Suppressor macrophage (primary cell): ENCODE measurements at regions not wholly inside any gene's neighbourhood (a gene's known extent, or its start where the extent isn't known, plus 50 kb on each side); places are given as distances from the start of the nearest gene placed in this dataset.
"Not testable (repeated sequence)": the region's sequence is repeated elsewhere in the genome, so short reads cannot be mapped to it uniquely, and the experiment has no call there.

Source experiments
- DNase-seq, 4 experiments: peaks; one replicate each; pipeline ENCODE4 v3.0.0-alpha.2; 2020 to 2022

DNA sequence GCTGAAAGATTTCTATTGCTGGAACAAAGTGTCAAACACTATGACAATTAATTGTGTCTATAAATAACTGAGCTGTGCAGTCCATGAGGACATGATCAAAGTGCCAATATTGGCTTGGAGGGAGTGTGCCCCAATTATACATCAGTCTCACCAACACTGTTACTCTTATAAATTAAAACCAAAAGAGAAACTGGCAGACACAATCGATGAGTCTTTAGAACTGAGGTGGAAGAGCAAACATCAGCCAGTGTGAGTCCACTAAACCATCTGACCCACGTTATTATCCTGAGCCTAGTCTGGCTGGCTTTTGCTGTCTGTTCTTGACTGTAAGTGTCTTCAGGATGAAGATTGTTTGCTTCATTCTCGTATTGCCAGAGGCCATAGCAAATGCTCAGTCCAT, 98.9 kb downstream of the OLIG3 start:
- no peak for DNase-seq

DNA sequence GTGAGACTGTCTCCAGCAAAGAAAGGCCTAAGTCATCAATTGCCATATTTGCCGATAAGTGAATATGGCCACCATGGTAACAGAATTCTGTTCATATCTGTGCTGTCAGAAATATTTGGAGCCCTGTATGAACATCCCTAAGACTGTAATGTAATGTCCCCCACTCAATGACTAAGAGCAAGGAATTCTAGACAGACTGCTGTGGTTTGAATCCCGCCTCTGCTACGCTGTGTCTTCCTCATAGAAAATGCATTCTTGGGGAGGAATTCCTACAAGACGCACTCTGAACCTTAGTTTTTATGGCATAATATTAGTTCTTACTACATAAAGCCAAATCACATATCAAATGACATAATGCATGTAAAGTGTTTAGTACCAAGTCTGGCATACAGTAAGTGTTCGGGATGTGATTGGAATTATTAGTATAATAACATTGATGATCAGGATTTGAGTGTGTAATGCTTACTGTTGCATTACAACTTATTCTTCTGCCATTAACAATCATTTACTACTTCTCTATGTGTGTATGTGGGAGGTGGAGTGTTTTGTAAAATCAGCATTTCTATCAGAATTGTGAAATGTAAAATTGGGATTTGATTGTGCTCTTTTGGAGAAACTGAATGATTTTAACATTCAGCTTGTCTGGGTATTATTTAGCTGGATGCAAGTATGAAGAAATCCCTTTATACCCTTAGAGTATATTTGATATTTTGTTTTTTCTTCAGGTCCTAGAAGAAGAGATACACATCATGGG, 103.0 kb downstream of the OLIG3 start:
- peak in 2 of 4 experiments; percentile 38 to 43 for DNase-seq

DNA sequence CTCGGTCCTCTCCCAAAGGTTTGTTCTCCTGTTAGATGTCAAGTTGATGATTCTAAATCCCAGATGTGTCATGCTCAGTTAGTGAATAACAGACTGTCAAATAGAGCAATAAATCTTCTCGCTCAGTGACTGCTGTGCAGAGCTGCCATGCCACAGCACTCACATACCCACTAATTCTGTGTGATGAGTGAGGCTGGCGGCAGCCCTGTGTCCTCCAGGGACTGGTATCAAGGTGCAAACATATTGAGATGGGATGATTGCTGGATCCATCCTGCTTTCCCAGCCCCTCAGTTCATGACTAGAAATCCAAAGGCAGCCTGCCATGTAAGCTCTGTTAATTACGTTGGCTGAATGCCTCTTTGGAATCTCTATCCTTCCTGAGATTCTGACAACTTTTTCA, 103.9 kb downstream of the OLIG3 start:
- DNase-seq = no peak

DNA sequence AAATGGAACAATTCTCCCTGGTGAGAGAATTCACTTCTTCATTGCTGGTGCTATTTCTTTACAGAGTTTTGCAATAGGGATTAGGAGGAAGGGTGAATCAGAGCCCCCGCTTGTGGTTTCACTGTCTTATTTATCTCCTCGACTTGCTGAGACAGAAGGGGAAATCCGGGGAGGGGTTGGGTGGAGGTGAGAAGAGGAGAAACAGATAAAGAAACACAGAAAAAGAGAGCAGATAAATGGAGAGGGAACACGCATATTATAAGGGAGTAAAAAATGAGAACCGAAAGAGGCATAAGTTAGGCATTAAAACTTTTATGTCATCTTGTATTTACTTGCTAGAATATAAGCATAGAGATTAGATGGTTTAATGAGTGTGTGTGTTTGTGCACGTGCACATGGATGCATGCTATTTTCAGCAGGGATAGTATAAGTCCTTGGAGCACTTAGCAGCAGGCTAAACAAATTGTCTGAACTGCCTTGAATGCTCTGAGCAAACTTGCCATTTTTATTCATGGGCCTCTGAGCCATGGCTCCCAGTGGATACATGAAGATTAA, 105.0 kb downstream of the OLIG3 start:
- DNase-seq = peak; percentile 72 to 87 (median 84)

DNA sequence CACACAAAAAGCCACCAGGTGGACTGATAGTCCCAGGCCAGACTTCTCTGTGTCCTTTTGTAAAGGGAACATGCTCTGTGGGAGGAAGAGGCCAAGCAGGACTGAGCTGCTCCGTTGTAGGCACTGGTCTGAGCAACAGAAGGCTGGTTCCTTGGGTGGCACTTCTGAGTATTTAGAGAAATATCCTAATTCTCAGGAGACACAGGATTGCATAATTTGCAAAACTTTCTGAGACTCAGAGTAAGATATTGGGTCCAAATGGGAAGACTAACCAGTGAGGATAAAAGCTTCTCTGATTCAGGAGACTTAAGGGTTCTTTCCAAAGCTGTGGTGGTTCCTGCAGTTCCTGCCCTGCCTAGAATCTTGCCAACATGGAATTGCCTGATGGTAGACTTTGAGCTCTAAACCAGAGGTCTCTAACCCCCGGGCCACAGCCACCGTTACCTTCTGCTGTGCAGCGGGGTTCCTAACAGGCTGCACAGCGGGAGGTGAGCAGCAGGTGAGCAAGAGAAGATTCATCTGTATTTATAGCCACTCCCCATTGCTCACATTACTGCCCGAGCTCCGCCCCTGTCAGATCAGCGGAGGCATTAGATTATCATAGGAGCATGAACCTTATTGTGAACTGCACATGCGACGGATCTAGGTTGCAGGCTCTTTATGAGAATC, 107.0 kb downstream of the OLIG3 start:
- DNase-seq = peak in 2 of 4 experiments; percentile 29 to 30

DNA sequence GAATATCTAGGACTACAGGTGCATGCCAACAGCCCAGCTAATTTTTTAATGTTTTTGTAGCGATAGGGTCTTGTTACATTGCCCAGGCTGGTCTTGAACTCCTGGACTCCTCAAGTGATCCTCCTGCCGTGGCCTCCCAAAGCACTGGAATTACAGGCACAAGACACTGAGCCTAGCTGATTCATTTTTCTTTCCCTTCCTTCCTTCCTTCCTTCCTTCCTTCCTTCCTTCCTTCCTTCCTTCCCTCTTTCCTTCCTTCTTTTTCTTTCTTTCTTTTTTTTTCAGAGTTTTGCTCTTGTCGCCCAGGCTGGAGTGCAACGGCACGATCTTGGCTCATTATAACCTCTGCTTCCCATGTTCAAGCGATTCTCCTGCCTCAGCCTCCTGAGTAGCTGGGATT, 110.9 kb downstream of the OLIG3 start:
- not testable (repeated sequence) for DNase-seq

DNA sequence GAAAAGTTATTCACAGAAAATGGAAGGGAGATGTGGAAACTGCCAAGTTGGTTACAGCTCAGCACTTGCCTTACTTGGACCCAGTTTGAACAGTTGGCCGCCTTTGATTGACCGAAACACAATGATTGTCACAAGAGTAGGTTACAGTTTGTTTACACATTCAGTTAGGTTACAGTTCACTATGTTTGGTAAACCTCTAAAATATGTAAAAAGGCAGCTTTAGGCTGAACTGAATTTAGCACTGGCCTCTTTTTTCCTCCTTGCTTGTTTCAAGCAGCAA, 116.2 kb downstream of the OLIG3 start:
- DNase-seq = no peak

DNA sequence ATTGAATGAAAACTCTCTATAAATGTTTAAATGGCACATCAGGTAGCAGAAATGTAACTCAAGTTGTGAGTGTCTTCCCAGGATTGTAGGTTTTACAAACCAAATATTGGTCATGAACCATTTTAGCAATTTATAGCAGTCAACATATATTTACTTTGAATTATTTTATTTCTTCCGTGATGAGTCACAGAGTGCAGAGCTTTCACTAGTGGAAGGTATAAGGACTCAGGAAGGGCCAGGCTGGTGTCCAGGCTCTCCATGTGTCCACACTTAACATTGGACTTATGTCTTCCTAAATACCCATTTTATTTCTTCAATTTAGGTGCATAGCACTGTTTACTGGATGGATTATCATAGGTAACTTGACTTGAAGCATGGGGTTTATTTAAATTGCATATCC, 120.9 kb downstream of the OLIG3 start:
- no peak for DNase-seq

DNA sequence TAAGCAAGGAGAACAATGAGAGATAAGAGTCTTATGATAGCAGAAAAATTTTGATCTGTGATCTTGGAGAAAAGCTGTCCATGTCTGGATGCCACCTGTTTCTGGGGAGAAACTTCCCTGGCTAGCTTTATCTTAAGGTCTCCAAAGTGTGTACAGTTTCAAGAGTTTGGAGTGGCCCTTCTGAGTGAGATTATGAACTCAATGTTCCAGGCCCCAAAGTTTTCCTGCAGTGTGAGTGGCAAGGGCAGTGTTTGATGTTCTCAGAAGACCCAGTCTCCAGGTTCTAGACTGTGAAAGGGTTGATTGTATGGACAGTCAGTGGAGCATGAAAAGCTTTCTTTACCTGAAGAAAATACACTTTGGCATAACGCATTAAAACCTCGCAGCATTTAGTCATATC, 121.7 kb downstream of the OLIG3 start:
- DNase-seq = no peak

DNA sequence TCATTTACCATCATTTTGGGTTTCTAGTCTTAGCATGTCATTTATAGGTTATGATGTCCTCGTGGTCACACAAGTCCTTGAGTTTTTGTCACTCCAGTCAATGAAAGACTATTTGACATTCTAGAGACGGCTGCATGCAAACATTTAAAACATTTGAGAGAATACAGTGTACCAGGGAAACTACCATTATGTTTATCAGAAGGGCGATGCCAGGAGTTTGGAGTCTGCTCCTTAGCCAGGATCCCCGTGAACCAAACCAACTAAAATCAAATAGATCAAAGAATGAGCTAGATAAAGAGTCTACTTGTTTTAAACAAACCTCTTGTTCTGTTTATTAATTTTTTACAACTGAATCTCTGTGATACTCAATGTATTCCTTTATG, 122.6 kb downstream of the OLIG3 start:
- DNase-seq = no peak

DNA sequence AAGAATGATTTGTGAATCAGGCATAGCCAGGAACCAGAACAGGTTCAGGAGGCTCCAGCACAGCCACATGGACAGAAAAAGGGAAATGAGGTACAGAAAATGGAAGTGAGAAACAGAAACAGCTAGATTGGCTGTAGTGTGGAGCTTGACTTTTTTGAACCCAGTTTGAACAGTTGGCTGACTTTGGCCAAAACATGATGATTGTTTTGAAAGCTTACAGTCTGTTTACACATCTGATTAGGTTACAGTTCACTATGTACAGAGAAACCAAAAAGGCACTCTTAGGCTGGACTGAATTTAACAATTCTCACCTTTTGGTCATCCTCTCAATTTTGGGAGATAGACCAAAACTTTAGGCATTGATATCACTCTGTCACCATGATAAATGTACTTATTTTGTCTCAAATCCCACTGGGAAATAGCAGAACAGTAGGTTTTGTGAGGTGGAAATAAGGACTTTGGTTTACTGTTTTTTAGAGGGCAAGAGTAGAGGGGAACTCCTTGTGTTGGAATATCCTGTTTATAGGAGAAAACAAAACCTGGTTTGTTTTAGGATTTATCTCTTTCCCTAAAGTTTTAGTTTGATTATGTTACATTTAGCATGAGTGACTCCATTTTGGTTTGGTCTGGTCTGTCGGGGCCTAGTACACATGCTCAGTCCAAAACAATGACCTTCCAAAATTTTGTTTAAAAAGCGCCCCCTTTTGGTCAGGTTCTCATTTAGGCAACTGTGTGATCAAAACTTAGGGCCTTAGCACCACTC, 123.1 kb downstream of the OLIG3 start:
- peak; percentile 13 to 60 (median 40) for DNase-seq

DNA sequence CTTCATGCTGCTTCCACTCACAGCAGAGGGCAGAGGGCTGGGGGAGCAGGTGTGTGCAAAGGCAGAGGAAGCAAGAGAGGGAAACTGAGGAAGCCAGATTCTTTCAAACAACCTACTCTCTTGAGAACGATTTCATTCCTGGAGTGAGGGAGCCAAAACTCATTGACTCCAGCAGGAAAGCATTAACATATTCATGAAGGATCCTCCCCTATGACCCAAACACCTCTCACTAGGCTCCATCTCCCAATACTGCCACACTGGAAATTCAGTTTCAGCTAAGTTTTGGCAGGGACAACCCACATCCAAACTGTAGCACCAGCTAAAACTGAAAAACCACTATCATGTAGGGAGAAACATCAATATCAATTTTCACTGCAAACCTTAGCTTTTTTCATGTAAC, 125.1 kb downstream of the OLIG3 start:
- no peak for DNase-seq

DNA sequence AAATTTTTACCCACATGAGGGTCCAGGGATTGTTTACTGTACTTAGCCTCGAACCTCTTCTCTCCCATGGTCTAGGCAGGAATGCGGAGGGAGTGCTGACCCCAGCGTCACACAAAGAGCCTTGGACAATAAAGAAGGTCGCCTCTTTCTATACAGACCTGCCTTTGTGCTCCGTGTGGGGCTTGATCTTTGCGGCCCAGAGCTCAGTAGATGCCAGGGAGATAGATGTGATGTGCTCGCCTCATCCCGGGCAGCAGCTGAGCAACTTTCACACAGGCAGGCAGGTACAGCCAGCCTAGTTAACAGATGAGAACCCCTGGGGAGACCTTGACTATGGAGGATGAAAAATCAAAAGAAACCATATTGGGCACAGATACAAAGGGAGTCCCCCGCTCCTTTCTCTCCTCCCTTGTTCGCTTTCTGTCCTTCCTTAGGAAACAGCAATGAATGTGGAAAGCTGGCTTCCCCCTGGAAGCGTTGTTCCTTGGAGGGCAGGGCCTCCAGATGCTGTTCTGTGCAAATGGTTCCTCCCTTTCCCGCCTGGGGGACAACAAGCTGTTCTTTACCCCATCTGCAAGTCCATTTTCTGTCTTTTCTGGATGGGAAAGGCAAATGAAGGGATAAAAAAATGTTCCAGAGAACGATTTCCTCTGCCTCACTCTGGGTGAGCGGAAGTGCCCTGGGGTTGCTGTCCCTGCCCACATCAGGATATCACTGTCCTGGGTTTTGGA, 128.3 kb downstream of the OLIG3 start:
- no peak for DNase-seq

DNA sequence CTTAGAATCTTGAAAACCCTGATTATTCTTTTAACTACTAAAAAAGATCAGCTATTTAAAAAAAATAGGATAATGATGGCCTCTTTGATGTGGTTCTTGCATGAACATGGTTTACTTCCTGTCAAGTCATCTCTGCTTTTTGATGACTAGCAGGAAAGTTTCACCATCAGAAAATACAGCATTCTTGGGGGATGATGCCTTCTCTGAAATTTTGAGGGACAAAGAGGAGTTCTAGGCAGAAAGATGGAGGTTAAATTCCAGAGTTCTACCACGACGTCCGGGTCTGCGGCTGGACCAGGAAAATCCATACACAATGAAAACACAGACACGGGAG, 130.4 kb downstream of the OLIG3 start:
- peak in 1 of 4 experiments; percentile 5 for DNase-seq

DNA sequence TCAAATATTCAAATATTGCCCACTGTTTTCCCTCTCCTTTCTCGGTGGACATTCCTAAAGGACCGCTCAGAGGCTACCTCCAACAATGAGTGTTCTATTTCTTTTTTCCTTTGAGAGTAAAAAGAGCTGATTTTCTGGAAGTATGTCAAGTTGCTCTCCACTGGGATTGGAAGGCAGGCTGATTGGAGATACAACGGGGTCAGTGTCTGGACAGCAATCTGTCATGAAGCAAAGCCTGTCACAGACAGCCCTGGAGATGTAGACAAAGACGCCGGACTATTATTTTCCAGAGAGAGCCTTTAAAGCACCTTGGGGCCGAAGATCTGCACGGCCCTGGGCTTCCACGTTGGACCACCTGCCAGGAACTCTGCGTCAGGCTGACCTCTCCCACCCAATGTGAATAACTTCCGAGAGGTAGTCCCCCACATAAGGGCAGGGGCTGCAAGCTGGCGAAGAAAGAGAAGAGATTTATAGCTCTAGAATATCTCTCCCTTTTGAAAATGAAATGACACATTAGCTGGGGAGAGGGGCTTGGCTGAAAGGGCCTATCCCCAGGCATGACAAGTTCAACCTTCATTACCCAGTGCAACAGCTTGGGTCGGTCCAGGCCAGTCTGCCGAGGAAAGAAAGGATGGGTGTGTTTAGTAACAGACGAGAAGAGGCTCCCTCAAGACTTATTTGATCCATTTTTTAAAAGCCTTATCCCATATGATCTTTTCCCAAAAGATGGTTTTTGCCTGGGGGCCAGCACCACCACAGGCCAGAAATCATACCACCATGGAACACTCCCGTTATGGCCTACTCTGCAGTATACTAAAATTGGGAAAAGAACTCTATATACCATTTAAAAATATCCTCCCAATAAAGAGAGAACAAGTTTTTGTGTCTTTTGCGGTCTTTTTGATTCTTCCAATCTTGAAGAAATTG, 131.1 kb downstream of the OLIG3 start:
- no peak for DNase-seq

DNA sequence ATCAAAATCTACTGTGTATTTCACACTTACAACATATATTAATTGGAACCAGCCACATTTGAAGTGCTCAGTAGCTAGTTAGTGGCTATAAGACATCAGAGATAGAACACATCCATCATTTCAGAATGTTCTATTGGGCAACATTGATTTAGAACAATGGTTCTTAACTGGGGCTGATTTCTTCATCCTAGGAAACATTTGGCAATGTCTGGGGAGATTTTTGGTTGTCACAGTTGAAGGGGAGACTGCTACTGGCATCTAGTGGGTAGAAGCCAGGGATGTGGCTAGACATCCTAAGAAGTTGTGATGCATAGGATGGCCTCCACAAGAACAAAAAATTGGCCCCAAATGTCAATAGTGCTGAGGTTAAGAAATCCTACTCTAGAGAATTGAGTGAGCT, 132.5 kb downstream of the OLIG3 start:
- DNase-seq = peak in 2 of 4 experiments; percentile 4 to 7

DNA sequence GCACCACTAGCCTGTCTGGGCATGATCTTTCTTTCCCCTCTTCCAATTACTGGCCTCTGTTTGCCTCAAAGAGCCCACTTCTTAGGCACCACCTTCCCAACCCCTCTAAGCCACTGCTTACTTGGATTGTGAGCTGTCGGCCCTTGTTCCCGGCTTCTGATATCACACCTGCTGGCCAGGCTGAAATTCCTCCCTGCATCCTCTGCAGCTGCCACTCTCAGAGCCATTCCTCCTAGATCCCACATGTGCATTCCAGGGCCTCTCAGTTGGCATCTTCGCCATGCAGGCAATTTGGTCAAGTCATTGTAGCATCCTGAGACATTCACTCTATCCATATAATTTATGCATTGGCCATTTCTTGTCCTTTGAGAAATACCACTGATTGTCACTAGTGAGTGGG, 135.9 kb downstream of the OLIG3 start:
- DNase-seq = no peak

DNA sequence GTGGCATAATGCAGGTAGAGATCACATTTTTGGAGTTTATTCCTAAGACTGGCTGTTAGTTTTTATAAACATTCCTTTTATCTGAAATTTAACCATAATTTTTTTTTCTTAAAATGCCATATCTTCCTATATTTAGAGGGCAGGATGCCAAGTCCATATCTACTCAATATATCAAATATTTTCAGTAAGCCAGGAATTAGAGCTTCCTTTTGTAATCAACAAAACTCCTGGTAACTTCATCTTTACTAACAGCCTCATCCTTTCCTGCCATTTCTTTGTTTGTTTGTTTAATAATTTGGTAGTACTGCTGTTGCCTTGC, 136.3 kb downstream of the OLIG3 start:
- no peak for DNase-seq

DNA sequence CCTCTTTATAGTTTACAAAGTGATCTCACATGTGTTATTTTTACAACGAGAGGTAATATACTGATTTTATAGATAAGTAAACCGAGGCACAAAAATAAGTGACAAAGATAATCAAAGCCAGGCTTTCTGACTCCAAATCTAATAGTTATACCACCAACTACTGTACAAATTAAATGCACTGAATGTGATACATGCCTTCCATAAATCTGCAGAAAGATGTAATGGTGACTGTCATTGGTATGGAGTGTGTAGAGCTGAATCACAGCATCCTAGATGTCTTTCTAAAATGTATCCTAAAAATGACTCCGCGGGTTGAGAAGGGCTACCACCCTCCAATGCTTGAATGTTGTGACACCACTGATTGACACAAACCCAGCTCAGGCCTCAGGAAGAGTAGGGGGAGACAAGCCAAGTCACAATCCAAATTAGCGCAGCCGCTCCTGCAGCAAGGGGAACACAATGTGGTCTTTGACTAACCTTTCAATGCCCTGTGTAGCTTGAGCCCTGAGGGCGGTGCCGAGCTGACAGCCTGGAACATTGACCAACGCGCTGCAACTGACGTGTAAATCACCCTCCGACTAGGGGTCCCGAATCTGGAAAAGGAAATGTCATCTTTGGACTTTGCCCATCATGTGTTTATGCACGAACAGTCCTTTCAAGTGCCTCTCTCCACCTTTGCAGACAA, 136.8 kb downstream of the OLIG3 start:
- no peak for DNase-seq

DNA sequence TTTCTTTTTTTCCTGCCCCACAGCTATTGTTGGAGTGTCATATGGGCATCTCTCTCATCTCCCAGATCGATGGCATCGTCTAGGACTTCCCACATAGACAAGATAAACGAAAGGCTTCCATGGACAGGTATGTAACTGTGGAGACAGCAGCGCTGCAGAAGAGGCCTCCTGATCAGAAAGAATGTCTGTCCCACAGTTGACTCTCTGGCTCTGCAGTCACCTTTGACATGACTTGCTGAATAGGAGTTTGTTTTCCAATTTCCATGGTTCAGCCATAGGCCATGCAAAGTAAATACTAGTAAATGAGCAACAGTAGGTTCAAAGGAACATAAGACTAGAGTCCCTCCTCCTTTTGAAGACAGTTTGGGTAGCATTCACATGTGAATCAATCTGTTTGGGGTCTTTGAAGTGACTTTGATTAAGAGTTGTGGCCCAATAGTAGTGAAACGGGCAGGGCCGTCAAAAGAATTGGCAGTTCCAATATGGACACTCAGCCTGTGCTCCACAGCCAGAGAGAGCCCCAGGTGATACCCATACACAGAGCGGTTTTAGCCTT, 134.7 kb upstream of the IFNGR1 start:
- no peak for DNase-seq

DNA sequence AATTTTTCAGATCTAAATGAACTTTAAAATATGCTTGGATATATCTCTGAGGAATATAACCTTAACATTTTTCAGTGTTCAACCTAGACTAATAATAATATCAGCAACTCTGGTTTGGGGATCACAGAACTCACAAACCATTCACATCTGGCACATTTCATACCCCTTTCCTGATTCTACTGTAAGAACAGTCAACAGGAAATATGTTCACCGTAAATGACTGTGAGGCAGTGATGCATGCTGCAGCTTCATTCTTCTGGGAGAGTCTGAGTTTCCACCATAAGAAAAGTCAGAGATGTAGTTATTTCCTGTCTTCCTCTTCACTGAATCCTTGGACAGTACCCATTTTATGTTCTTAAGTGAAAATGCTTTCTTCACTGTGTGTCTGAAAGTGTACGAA, 134.2 kb upstream of the IFNGR1 start:
- no peak for DNase-seq
